ENCODE measurements at regions not wholly inside any gene's neighbourhood (a gene's known extent, or its start where the extent isn't known, plus 50 kb on each side); places are given as distances from the start of the nearest gene placed in this dataset.

GRCh38 chr2:133818661-133819060 is 250.4 kb upstream of the NCKAP5 start:
- no peaks in the 10 kb centered on the region for H3K4me1 ChIP-seq (ENCODE audit: control insufficient read depth, low read length)
- H4K20me1 ChIP-seq (ENCODE audit: control insufficient read depth, insufficient read depth, low read depth, low read length) = no peaks in the 10 kb centered on the region
- no peak overlapping the region for H3K4me3 ChIP-seq (ENCODE audit: low read length)
- no peaks in the 10 kb centered on the region for H3K9me3 ChIP-seq (ENCODE audit: control insufficient read depth, insufficient read depth, low read length)
- no peaks in the 10 kb centered on the region for H3K79me2 ChIP-seq (ENCODE audit: control insufficient read depth, low read length)
- no peak for TF ChIP-seq EZH2phosphoT487 (IDR thresholded peaks at IDR 0.05; ENCODE audit: borderline replicate concordance, low read length)
- TF ChIP-seq CTCF (IDR thresholded peaks at IDR 0.05; ENCODE audit: low read depth, low read length, poor library complexity, severe bottlenecking) = no peak
- H3K4me2 ChIP-seq (ENCODE audit: low read length) = no peak overlapping the region
- no peaks in the 10 kb centered on the region for H3K9me2 ChIP-seq (replicated peaks; ENCODE audit: control insufficient read depth, low read length)
- no peaks in the 10 kb centered on the region for H3K36me3 ChIP-seq (ENCODE audit: control insufficient read depth, low read length)
- no peaks in the 10 kb centered on the region for H3K27me3 ChIP-seq (ENCODE audit: control insufficient read depth, low read length)
- H3F3A ChIP-seq (ENCODE audit: control insufficient read depth, insufficient read depth) = no peaks in the 10 kb centered on the region
- no peak overlapping the region for H3K27ac ChIP-seq (ENCODE audit: low read depth, low read length)

DNA sequence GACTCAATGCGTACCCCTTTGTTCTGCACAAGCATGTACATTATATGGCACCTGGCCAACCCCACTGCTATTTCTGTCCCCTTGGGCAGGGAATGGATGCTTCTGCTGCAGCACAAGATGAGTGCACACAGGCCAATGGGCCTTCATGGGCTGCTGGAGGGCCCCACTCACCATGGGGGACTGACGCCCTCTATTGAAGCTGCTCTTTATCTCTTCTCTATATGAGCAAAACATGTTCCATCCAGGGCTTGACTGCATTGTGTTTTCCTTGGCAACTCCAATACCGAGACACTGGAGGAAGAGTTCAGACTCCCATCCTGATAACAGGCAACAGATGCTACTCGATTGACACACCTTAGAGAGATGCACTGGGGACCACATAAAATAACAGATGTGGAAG is 251.6 kb upstream of the NCKAP5 start:
- H4K20me1 ChIP-seq (ENCODE audit: control insufficient read depth, insufficient read depth, low read depth, low read length) = no peaks in the 10 kb centered on the region
- H3K4me3 ChIP-seq (ENCODE audit: low read length) = no peak overlapping the region
- H3F3A ChIP-seq (ENCODE audit: control insufficient read depth, insufficient read depth) = no peaks in the 10 kb centered on the region
- no peak overlapping the region for H3K27ac ChIP-seq (ENCODE audit: low read depth, low read length)
- H3K79me2 ChIP-seq (ENCODE audit: control insufficient read depth, low read length) = no peaks in the 10 kb centered on the region
- TF ChIP-seq CTCF (IDR thresholded peaks at IDR 0.05; ENCODE audit: low read depth, low read length, poor library complexity, severe bottlenecking) = no peak
- TF ChIP-seq EZH2phosphoT487 (IDR thresholded peaks at IDR 0.05; ENCODE audit: borderline replicate concordance, low read length) = no peak
- no peak overlapping the region for H3K4me2 ChIP-seq (ENCODE audit: low read length)
- no peaks in the 10 kb centered on the region for H3K36me3 ChIP-seq (ENCODE audit: control insufficient read depth, low read length)
- no peaks in the 10 kb centered on the region for H3K27me3 ChIP-seq (ENCODE audit: control insufficient read depth, low read length)
- no peaks in the 10 kb centered on the region for H3K4me1 ChIP-seq (ENCODE audit: control insufficient read depth, low read length)
- no peaks in the 10 kb centered on the region for H3K9me2 ChIP-seq (replicated peaks; ENCODE audit: control insufficient read depth, low read length)
- H3K9me3 ChIP-seq (ENCODE audit: control insufficient read depth, insufficient read depth, low read length) = no peaks in the 10 kb centered on the region

DNA sequence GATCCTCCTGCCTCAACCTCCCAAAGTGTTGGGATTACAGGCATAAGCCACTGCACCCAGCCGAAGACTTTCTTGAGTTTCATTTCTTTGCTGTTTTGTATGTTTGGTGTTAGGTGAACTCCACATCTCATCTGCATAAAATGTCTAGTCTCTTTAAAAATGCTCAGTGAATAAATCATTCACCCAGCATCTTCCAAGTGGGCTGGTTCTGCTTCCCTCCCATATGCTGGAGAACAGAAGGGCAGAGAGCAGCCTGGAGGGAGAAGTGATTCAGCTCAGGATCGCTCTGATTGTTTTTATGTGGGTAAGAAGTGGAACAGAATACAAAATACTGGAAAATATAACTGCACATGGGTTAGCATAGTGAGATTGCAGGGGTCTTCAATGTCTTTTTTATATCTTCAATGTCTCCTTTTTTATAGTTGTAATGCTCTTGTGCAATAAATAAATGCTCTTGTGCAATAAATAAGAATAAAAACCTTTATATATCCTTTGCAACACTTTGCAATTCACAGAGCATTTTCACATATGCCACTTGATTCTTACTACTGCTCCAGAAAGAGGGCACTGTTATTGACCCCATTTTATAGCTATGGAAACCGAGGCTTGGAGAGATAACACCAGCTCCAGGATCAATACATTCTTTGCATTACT is 253.0 kb upstream of the NCKAP5 start:
- Histone ChIP-seq H3K9me2 (replicated peaks; ENCODE audit: control insufficient read depth, low read length) (no peaks in the 10 kb centered on the region), H3K4me3 (ENCODE audit: low read length) (no peak overlapping the region), H3K27me3 (ENCODE audit: control insufficient read depth, low read length) (no peaks in the 10 kb centered on the region), H3F3A (ENCODE audit: control insufficient read depth, insufficient read depth) (no peaks in the 10 kb centered on the region), H3K9me3 (ENCODE audit: control insufficient read depth, insufficient read depth, low read length) (no peaks in the 10 kb centered on the region), H3K27ac (ENCODE audit: low read depth, low read length) (no peak overlapping the region), H4K20me1 (ENCODE audit: control insufficient read depth, insufficient read depth, low read depth, low read length) (no peaks in the 10 kb centered on the region), H3K4me1 (ENCODE audit: control insufficient read depth, low read length) (no peaks in the 10 kb centered on the region), H3K4me2 (ENCODE audit: low read length) (no peak overlapping the region), H3K36me3 (ENCODE audit: control insufficient read depth, low read length) (no peaks in the 10 kb centered on the region), H3K79me2 (ENCODE audit: control insufficient read depth, low read length) (no peaks in the 10 kb centered on the region)
- no peak for TF ChIP-seq EZH2phosphoT487 (IDR thresholded peaks at IDR 0.05; ENCODE audit: borderline replicate concordance, low read length)
- no peak for TF ChIP-seq CTCF (IDR thresholded peaks at IDR 0.05; ENCODE audit: low read depth, low read length, poor library complexity, severe bottlenecking)

Data from DOHH2 (cell line).